Suprapubic skin (tissue), 3 donors: ENCODE measurements at regions not wholly inside any gene's neighbourhood (a gene's known extent, or its start where the extent isn't known, plus 50 kb on each side); places are given as distances from the start of the nearest gene placed in this dataset.
"Not testable (repeated sequence)": the region's sequence is repeated elsewhere in the genome, so short reads cannot be mapped to it uniquely, and the experiment has no call there.

ENCODE experiments used
- EP300 ChIP-seq: sonication (generic); formaldehyde crosslinking; IDR thresholded peaks from one replicate; pipeline ENCODE4 v1.6.1; 2017; ENCODE audit warnings: antibody characterized with exemption
- POLR2A ChIP-seq, 2 donors: fragments of 450-650 bp; IDR thresholded peaks; one replicate each; pipeline ENCODE4 v1.6.1; 2017; ENCODE audit warnings: antibody characterized with exemption in 2 of 2, mild to moderate bottlenecking in 2 of 2, moderate library complexity in 2 of 2
- TF ChIP-seq, protein P1 (sequence below), 2 donors: fragments of 200-600 bp in 1 of 2; fragments of 450-650 bp in 1 of 2; sonication (generic) in 1 of 2; IDR thresholded peaks; one replicate each; pipeline ENCODE4 v1.5.1; 2016 to 2019; ENCODE audit warnings: antibody characterized with exemption in 2 of 2, mild to moderate bottlenecking in 1 of 2, moderate library complexity in 1 of 2

GRCh38 chr2:95663471-95664441, 72.0 kb downstream of the TRIM43 start:
- TF ChIP-seq POLR2A (IDR thresholded peaks at IDR 0.05); EP300: not testable (repeated sequence)
- TF ChIP-seq, protein P1, sequence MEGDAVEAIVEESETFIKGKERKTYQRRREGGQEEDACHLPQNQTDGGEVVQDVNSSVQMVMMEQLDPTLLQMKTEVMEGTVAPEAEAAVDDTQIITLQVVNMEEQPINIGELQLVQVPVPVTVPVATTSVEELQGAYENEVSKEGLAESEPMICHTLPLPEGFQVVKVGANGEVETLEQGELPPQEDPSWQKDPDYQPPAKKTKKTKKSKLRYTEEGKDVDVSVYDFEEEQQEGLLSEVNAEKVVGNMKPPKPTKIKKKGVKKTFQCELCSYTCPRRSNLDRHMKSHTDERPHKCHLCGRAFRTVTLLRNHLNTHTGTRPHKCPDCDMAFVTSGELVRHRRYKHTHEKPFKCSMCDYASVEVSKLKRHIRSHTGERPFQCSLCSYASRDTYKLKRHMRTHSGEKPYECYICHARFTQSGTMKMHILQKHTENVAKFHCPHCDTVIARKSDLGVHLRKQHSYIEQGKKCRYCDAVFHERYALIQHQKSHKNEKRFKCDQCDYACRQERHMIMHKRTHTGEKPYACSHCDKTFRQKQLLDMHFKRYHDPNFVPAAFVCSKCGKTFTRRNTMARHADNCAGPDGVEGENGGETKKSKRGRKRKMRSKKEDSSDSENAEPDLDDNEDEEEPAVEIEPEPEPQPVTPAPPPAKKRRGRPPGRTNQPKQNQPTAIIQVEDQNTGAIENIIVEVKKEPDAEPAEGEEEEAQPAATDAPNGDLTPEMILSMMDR (IDR thresholded peaks at IDR 0.05), result not testable (repeated sequence)
